HG03139 (cell line): ENCODE measurements at regions not wholly inside any gene's neighbourhood (a gene's known extent, or its start where the extent isn't known, plus 50 kb on each side); places are given as distances from the start of the nearest gene placed in this dataset.
"Not testable (repeated sequence)": the region's sequence is repeated elsewhere in the genome, so short reads cannot be mapped to it uniquely, and the experiment has no call there.

Source experiments
- ATAC-seq: cut with Tn5 transposase; IDR thresholded peaks from one replicate; pipeline ENCODE4 v1.9.1; 2021; ENCODE audit not compliant: unreplicated experiment

DNA sequence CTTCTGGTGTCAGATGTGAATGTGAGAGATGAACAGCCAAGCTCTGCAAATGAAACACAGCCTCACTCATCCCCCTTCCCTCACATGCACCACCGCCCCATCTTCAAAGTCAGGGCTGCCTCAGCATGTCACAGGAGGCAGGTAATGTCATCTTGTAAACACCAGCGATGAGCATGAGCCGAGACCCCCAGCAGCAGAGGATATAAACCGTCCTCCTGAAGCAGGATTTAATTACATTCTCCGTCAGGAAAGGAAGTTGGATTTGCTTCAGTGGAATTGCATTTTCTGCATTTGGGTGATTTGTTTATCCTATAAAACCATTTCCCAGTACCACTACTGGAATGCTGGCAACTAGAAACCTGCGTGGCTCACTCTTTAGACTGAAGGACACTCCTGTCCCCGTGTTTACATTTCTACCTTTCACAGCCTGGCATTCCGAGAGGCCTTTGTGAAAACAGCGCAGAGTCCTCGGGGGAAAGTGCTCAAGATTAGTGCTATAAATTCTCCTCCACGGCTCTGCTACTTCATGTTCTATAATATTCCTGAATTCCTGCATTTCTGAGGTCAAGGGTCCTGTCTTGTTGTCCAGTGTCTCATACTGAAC, 619.2 kb downstream of the IRS1 start:
- ATAC-seq = no peak

DNA sequence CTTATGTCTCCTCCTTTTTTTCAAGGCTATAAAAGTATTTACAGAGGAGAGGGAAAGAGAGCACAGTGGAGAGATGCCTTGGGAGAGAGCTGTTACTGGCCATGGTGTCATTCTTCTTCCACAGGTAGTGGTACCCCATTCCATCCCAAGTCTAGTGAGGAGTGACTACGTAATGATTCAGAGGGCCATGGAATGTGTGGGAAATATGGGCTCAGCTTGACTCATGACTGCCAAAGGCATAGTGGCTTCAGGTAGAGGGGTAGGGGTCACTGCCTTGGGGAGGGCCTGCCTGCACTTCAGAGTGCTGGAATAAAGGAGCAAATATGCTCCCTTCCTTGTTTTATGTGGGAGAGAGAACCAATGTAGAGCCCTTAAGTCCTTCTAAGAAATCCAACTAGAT, 620.6 kb downstream of the IRS1 start:
- no peak for ATAC-seq

DNA sequence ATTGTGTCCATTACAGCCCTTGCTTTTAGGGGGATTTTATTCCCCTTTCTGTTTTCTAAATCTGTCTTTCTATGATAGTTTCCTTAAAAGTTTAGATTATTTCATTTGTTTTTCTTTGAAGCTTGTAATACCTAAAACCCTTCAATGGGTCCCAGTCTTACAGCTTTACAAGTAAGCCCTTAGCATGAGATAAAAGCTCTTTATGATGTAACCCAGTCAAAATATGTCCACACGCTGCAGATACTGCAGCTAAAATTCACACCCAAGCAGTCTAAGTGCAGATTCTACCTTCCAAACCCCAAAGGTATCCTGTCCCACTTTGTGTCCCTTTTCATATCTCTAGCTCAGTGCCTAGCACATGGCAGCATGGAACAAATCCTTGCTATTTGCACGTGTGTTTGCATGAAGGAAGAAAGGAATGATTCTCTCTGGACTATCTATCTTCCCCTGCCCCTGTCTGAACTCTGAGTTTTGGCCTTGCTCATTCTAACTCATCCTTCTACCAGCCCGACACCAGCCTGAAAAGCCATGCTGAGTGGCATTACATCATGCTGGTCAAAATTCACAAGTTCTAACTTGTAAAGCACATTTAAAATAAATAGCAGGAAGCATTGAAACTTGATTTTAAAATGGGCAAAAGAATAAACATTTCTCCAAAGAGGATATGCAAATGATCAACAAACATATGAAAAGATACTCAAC, 623.2 kb downstream of the IRS1 start:
- ATAC-seq = no peak

GRCh38 chr2:226174390-226174789, 625.2 kb downstream of the IRS1 start:
- ATAC-seq = no peak

DNA sequence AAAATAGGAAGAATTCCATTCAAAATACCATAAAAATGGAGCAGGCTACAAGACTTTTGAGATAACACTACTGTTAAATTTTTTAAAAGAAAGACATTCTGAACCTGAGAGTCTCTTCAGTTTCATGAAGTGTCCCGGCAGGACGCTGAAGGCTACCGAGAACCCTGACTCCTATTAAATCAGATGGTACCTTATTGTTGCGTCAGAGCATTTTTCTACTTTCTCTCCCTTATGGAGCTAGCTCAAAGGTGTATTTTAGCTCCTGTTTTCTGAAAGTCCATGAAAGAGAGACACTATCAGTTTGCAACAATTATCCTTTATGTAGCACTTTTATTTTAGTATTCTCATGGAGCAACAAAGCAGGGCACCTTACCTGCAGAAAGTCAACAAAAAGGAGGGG, 626.7 kb downstream of the IRS1 start:
- no peak for ATAC-seq

GRCh38 chr2:226172309-226172708, 627.3 kb downstream of the IRS1 start:
- no peak for ATAC-seq

DNA sequence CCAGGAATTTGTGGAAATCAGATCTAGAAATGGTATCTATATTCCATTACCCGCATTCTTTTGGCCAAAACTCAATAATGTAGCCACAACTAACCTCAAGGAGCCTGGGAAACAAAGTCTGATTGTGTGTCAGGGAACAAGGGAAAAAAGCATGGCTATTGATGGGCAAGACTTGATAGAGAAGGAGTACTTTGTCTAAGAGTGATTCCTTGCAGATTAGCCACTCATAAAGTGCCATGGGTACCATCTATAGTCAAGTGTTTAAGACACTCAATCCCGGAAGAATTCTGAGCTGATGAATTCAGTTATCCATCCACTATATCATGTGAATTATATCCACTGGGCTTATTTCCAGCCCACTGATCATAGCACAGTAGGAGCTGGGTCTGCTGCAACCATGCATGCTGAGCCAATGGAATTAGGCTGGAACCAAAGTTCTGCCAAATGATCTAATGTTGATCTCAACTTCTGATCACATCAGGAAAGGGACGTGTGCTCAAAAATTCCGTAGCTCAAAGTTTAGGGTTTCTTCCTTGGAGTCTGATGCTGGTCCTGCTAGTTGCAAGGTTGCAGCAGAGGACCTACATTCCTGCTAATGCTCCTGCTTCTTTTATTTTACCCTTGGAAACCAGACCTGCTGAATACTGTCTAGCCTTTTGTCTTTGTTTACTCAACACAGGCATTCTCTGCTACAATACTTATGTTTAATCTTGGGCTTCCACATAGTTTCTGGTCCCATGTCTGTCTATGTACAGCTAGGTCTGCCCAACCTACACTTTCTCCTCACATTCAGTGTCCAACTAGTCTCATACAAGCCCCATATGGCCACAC, 629.7 kb downstream of the IRS1 start:
- ATAC-seq = no peak

GRCh38 chr2:226168496-226169160, 631.0 kb downstream of the IRS1 start:
- no peak for ATAC-seq

DNA sequence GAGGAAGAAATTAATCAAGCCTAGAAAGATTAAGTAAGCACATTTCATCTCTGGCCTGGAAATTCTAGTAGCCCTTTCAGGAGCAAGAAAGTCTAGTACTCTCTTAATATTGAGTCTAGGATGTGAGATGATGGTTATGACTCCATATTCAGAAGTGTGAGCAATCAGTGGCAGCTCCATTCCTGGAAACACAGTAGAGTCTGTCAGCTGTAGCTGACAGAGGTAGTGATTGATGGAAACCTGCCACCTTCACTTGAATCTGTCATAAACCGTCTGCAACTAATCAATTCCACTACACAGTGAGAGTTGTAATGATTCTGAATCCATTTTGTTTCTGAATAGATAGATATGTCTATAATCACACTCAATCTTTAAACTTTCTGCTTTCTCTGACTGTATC, 635.1 kb downstream of the IRS1 start:
- ATAC-seq = no peak

GRCh38 chr2:226160617-226161016, 639.0 kb downstream of the IRS1 start:
- ATAC-seq = not testable (repeated sequence)

DNA sequence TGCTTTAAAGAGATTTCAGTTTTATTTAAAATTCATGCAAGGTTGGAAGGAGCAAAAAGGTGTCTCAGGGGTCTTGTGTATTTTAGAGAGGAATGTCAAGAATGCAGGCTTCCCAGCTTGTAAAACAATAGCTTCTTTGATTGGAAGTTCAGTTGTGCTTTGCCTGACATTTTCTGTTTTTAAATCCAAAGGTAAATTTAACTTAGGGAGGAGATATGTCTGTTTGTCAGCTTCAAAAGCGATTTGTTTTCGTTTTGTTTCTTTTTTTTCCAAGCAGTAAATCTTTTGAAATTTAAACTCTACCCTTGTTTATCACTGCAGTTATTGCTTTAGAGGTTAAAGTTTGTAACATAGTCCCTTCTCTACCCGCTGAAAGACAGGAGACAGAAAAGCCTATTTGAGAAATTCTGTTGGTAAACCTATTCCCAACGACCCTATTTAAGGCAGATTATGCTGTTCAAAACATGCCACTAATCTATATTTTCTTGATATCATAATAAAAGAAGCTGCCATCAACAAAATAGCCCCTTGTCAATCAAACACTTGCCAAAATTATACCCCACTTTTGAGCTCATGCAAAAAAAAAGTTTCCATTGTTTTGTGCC, 639.6 kb downstream of the IRS1 start:
- no peak for ATAC-seq

DNA sequence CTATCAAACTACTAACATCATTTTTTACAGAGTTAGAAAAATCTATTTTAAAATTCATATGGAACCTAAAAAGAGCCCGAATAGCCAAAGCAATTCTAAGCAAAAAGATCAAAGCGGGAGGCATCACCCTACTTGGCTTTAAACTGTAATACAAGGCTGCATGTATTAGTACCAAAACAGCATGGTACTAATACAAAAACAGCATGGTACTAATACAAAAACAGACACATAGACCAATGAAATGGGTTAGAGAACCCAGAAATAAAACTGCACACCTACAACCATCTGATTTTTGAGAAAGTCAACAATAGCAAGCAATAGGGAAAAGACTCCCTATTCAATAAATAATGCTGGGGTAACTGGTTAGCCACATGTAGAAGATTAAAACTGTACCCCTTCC, 640.7 kb downstream of the IRS1 start:
- no peak for ATAC-seq

- no peak for ATAC-seq
These were observed 641.4 kb downstream of the IRS1 start for GRCh38 chr2:226158229-226158628.

GRCh38 chr2:226155093-226155875, 644.3 kb downstream of the IRS1 start:
- no peak for ATAC-seq

GRCh38 chr2:226154610-226155009, 645.0 kb downstream of the IRS1 start:
- no peak for ATAC-seq

- no peak for ATAC-seq
These were observed 646.1 kb downstream of the IRS1 start for GRCh38 chr2:226153553-226153952.

- no peak for ATAC-seq
These were observed 648.5 kb downstream of the IRS1 start for GRCh38 chr2:226151157-226151556.

DNA sequence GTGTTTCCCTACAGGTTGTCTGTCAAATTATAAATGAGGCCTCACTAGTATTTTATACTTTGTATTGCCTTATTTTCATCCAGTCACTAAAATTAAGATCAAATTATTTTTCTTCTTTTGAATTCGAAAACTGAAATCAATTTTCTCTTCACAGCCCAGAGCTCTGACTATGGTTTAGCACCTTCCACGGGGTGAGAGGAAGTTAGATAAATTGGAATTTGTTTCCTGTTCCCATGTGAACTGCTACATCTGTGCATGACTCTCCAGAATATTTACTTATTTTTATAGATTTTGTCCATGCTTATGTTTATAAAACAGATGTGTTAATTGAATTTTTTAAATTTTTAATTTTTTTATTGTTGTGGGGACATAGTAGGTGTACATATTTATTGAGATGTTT, 656.5 kb downstream of the IRS1 start:
- ATAC-seq = no peak

DNA sequence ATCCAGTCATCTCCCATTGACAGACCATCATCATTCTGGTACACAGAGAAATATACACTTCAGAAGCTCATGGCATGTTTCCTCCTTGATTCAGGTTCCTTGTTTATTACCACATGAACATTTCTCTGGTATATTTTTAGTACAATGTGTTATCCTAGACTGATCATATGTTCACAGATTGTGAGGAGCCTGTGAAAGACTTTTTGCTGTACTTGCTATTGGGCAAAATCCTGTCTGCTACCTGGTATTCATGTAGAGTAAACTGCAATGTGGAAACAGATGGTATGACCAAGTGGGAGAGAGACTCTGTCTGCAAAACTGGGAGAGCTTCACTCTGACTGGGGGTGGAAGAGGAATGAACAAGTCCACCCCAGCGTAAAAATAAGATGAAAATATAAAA, 657.2 kb downstream of the IRS1 start:
- no peak for ATAC-seq

- no peak for ATAC-seq
These were observed 659.0 kb downstream of the IRS1 start for GRCh38 chr2:226140594-226140993.
